ENCODE measurements at regions not wholly inside any gene's neighbourhood (a gene's known extent, or its start where the extent isn't known, plus 50 kb on each side); places are given as distances from the start of the nearest gene placed in this dataset.

DNA sequence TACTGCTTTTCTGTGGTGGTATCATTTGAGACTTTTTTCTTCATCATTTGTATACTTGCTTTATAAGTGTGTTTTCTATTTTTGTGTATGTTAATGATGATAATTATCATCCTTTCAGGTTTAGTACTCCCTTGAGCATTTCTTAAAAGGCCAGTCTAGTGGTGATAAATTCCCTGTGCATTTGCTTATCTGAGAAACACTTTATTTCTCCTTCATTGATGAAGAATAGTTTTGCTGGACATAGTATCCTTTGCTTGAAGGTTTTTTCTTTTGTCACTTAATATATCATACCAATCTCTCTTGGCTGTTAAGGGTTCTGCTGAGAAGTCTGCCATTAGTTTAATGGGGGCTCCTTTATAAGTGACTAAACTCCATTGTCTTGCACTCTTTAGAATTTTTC is 123.2 kb upstream of the IRAK1BP1 start:
- ATAC-seq (ENCODE audit: low read depth), result no peak
- POLR2A ChIA-PET (ENCODE audit: unreplicated experiment), result no interaction called here
- H4K5ac ChIP-seq (ENCODE audit: low read depth, low read length), result no peak overlapping the region
- dilution Hi-C loops (cut with HindIII; ENCODE audit: low sequenced_read_pairs, unreplicated experiment), result no loop called here
- H3K4me1 ChIP-seq (ENCODE audit: control insufficient read depth, insufficient read depth, low read length), result no peaks in the 10 kb centered on the region
- no peak overlapping the region for H3K4me2 ChIP-seq (ENCODE audit: low read depth, low read length)
- H3K18ac ChIP-seq (ENCODE audit: low read depth, low read length), result no peak overlapping the region
- no peaks in the 10 kb centered on the region for H3K36me3 ChIP-seq (ENCODE audit: control insufficient read depth, insufficient read depth, low read length)
- no peak overlapping the region for H3K14ac ChIP-seq (replicated peaks; ENCODE audit: low read depth, low read length)
- no peak overlapping the region for H2BK20ac ChIP-seq (ENCODE audit: low read depth, low read length)
- H3K4me3 ChIP-seq (ENCODE audit: insufficient read depth, low read depth, low read length), result no peak overlapping the region
- H3K79me1 ChIP-seq (ENCODE audit: low read depth in 1 of 2, low read length in 2 of 2), result no peaks in the 10 kb centered on the region
- no TSS peak for BruUV-seq (replicated peaks)
- H2AK9ac ChIP-seq (replicated peaks; ENCODE audit: low read depth, low read length, poor library complexity), result no peak overlapping the region
- CTCF ChIA-PET, result no interaction called here
- H3K27ac ChIP-seq (ENCODE audit: insufficient read depth, low read length), result no peak overlapping the region
- no peaks in the 10 kb centered on the region; the same call in 1 of the 2 replicates for H3K9me3 ChIP-seq (ENCODE audit: control insufficient read depth, insufficient read depth, low read length)
- no peak overlapping the region for H2AK5ac ChIP-seq (ENCODE audit: low read depth, low read length)
- DNase-seq, result no peak
- no peak overlapping the region for H3K23ac ChIP-seq (ENCODE audit: low read depth, low read length)
- H4K20me1 ChIP-seq (ENCODE audit: insufficient read depth, low read length), result no peaks in the 10 kb centered on the region
- H2BK5ac ChIP-seq (ENCODE audit: low read depth, low read length, poor library complexity, severe bottlenecking), result no peak overlapping the region
- no peak overlapping the region for H2BK120ac ChIP-seq (ENCODE audit: low read depth, low read length)
- no peak overlapping the region for H4K91ac ChIP-seq (ENCODE audit: insufficient read depth, low read depth, low read length)
- H3K56ac ChIP-seq (ENCODE audit: extremely low read depth, insufficient read depth, low read length), result no peak overlapping the region
- no peak overlapping the region for H2BK15ac ChIP-seq (ENCODE audit: low read depth, low read length)
- intact Hi-C loops (cut with micrococcal nuclease), result no loop called here
- no peaks in the 10 kb centered on the region for H3K9me1 ChIP-seq (ENCODE audit: insufficient read depth, low read length)
- in situ Hi-C loops (cut with MboI; ENCODE audit: low sequenced_read_pairs), result no loop called here
- no peak overlapping the region for H3K4ac ChIP-seq (ENCODE audit: low read depth, low read length)
- H2AFZ ChIP-seq (replicated peaks; ENCODE audit: low read length, poor library complexity), result no peak overlapping the region
- TF ChIP-seq MAFK (IDR thresholded peaks at IDR 0.05; ENCODE audit: low read depth, low read length) (no peak), SMC3 (IDR thresholded peaks at IDR 0.05; ENCODE audit: low read depth, low read length) (no peak), RCOR1 (IDR thresholded peaks at IDR 0.05; ENCODE audit: insufficient replicate concordance, low read length) (no peak), MXI1 (IDR thresholded peaks at IDR 0.05; ENCODE audit: borderline replicate concordance, low read depth, low read length) (no peak), NFE2L2 (IDR thresholded peaks at IDR 0.05; ENCODE audit: low read depth, low read length) (no peak), RAD21 (IDR thresholded peaks at IDR 0.05; ENCODE audit: low read length) (no peak), RFX5 (IDR thresholded peaks at IDR 0.05; ENCODE audit: low read depth, low read length) (no peak), CEBPB (IDR thresholded peaks at IDR 0.05; ENCODE audit: low read depth, low read length) (no peak)
- TF ChIP-seq, protein P1, sequence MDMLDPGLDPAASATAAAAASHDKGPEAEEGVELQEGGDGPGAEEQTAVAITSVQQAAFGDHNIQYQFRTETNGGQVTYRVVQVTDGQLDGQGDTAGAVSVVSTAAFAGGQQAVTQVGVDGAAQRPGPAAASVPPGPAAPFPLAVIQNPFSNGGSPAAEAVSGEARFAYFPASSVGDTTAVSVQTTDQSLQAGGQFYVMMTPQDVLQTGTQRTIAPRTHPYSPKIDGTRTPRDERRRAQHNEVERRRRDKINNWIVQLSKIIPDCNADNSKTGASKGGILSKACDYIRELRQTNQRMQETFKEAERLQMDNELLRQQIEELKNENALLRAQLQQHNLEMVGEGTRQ (IDR thresholded peaks at IDR 0.05; ENCODE audit: low read depth, low read length), result no peak
- TF ChIP-seq, protein P2, sequence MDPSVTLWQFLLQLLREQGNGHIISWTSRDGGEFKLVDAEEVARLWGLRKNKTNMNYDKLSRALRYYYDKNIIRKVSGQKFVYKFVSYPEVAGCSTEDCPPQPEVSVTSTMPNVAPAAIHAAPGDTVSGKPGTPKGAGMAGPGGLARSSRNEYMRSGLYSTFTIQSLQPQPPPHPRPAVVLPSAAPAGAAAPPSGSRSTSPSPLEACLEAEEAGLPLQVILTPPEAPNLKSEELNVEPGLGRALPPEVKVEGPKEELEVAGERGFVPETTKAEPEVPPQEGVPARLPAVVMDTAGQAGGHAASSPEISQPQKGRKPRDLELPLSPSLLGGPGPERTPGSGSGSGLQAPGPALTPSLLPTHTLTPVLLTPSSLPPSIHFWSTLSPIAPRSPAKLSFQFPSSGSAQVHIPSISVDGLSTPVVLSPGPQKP (IDR thresholded peaks at IDR 0.05; ENCODE audit: borderline replicate concordance, low read depth, low read length), result no peak
- H4K8ac ChIP-seq (ENCODE audit: low read depth in 2 of 2, low read length in 2 of 2), result no peak overlapping the region
- H3K27me3 ChIP-seq (ENCODE audit: control insufficient read depth, insufficient read depth, low read length), result no peaks in the 10 kb centered on the region
- H3K9ac ChIP-seq (ENCODE audit: low read depth, low read length), result no peak overlapping the region

Data from IMR-90 (cell line).